ENCODE measurements at regions not wholly inside any gene's neighbourhood (a gene's known extent, or its start where the extent isn't known, plus 50 kb on each side); places are given as distances from the start of the nearest gene placed in this dataset.

GRCh38 chr13:76826527-76826926 is 59.7 kb downstream of the KCTD12 start:
- Histone ChIP-seq H3K4me1 (ENCODE audit: insufficient read depth, low read length) (no peaks in the 10 kb centered on the region), H3K9me3 (ENCODE audit: insufficient read depth, low read depth, low read length) (no peaks in the 10 kb centered on the region), H3K9ac (ENCODE audit: low read length) (no peak overlapping the region), H2AFZ (ENCODE audit: low read depth, low read length) (no peak overlapping the region), H3K79me2 (ENCODE audit: insufficient read depth, low read length) (no peaks in the 10 kb centered on the region), H4K20me1 (ENCODE audit: insufficient read depth, low read length) (no peaks in the 10 kb centered on the region), H3K27me3 (ENCODE audit: insufficient read depth, low read length) (no peaks in the 10 kb centered on the region), H3K27ac (ENCODE audit: low read depth, low read length) (no peak overlapping the region), H3K36me3 (ENCODE audit: insufficient read depth, low read length) (no peaks in the 10 kb centered on the region), H3K4me2 (ENCODE audit: low read length) (no peak overlapping the region), H3K4me3 (ENCODE audit: insufficient read depth, low read depth, low read length) (no peak overlapping the region)
- H3K27me3 Mint-ChIP-seq (ENCODE audit: low read depth, unreplicated experiment): peaks cover 17% of the 10 kb centered on the region
- H3K4me1 Mint-ChIP-seq (ENCODE audit: low read depth, unreplicated experiment): peaks cover 7% of the 10 kb centered on the region
- H3K4me3 Mint-ChIP-seq (ENCODE audit: unreplicated experiment): no peak overlapping the region
- no peaks in the 10 kb centered on the region for H3K36me3 Mint-ChIP-seq (ENCODE audit: low read depth, unreplicated experiment)
- FAIRE-seq (no peak), DNase-seq (ENCODE audit: low read depth) (no peak)
- H3K9me3 Mint-ChIP-seq (ENCODE audit: unreplicated experiment): no peaks in the 10 kb centered on the region
- H3K27ac Mint-ChIP-seq (ENCODE audit: unreplicated experiment): peak overlapping the region; percentile 28
- TF ChIP-seq EZH2 (IDR thresholded peaks at IDR 0.05; ENCODE audit: insufficient read depth, low read length): no peak
- TF ChIP-seq, protein P1, sequence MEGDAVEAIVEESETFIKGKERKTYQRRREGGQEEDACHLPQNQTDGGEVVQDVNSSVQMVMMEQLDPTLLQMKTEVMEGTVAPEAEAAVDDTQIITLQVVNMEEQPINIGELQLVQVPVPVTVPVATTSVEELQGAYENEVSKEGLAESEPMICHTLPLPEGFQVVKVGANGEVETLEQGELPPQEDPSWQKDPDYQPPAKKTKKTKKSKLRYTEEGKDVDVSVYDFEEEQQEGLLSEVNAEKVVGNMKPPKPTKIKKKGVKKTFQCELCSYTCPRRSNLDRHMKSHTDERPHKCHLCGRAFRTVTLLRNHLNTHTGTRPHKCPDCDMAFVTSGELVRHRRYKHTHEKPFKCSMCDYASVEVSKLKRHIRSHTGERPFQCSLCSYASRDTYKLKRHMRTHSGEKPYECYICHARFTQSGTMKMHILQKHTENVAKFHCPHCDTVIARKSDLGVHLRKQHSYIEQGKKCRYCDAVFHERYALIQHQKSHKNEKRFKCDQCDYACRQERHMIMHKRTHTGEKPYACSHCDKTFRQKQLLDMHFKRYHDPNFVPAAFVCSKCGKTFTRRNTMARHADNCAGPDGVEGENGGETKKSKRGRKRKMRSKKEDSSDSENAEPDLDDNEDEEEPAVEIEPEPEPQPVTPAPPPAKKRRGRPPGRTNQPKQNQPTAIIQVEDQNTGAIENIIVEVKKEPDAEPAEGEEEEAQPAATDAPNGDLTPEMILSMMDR (IDR thresholded peaks at IDR 0.05; ENCODE audit: insufficient read depth, low read depth, low read length): no peak

GRCh38 chr13:76825430-76825829 is 60.8 kb downstream of the KCTD12 start:
- H3K4me3 ChIP-seq (ENCODE audit: insufficient read depth, low read depth, low read length): no peak overlapping the region
- no peaks in the 10 kb centered on the region for H3K9me3 ChIP-seq (ENCODE audit: insufficient read depth, low read depth, low read length)
- H3K4me1 ChIP-seq (ENCODE audit: insufficient read depth, low read length): no peaks in the 10 kb centered on the region
- H3K27me3 ChIP-seq (ENCODE audit: insufficient read depth, low read length): no peaks in the 10 kb centered on the region
- H3K27ac Mint-ChIP-seq (ENCODE audit: unreplicated experiment): peak overlapping the region; percentile 4
- no peaks in the 10 kb centered on the region for H4K20me1 ChIP-seq (ENCODE audit: insufficient read depth, low read length)
- H3K36me3 Mint-ChIP-seq (ENCODE audit: low read depth, unreplicated experiment): no peaks in the 10 kb centered on the region
- no peak overlapping the region for H3K27ac ChIP-seq (ENCODE audit: low read depth, low read length)
- H3K9ac ChIP-seq (ENCODE audit: low read length): no peak overlapping the region
- H3K79me2 ChIP-seq (ENCODE audit: insufficient read depth, low read length): no peaks in the 10 kb centered on the region
- FAIRE-seq (no peak), DNase-seq (ENCODE audit: low read depth) (peak; percentile 4)
- no peak for TF ChIP-seq EZH2 (IDR thresholded peaks at IDR 0.05; ENCODE audit: insufficient read depth, low read length)
- TF ChIP-seq, protein P1 (IDR thresholded peaks at IDR 0.05; ENCODE audit: insufficient read depth, low read depth, low read length): no peak
- H3K4me3 Mint-ChIP-seq (ENCODE audit: unreplicated experiment): no peak overlapping the region
- peaks cover 9% of the 10 kb centered on the region for H3K27me3 Mint-ChIP-seq (ENCODE audit: low read depth, unreplicated experiment)
- no peak overlapping the region for H3K4me2 ChIP-seq (ENCODE audit: low read length)
- H3K4me1 Mint-ChIP-seq (ENCODE audit: low read depth, unreplicated experiment): peaks cover 7% of the 10 kb centered on the region
- peaks cover 4% of the 10 kb centered on the region for H3K9me3 Mint-ChIP-seq (ENCODE audit: unreplicated experiment)
- H2AFZ ChIP-seq (ENCODE audit: low read depth, low read length): no peak overlapping the region
- H3K36me3 ChIP-seq (ENCODE audit: insufficient read depth, low read length): no peaks in the 10 kb centered on the region

DNA sequence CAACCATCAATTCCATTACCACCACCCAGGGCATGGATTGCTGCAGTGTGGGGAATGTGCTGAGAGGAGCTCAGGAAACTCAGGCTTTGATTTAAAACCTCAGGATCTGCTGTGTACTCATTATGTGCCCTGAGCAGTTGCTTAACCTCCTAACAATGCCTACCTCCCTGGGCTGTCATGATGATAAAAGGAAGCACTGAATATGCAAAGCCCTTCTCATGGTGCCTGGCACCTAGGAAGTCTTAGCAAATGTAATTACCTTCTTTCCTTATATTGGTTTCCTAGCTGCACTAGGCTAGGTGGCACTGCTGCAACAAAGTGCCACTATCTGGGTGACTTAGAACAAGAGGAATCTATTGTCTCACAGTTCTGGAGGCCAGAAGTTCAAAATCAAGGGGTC is 62.2 kb downstream of the KCTD12 start:
- no peak overlapping the region for H2AFZ ChIP-seq (ENCODE audit: low read depth, low read length)
- no peaks in the 10 kb centered on the region for H3K27me3 ChIP-seq (ENCODE audit: insufficient read depth, low read length)
- no peak overlapping the region for H3K27ac ChIP-seq (ENCODE audit: low read depth, low read length)
- H3K4me2 ChIP-seq (ENCODE audit: low read length): no peak overlapping the region
- H3K36me3 Mint-ChIP-seq (ENCODE audit: low read depth, unreplicated experiment): no peaks in the 10 kb centered on the region
- DNase-seq (ENCODE audit: low read depth) (no peak), FAIRE-seq (no peak)
- no peak overlapping the region for H3K9ac ChIP-seq (ENCODE audit: low read length)
- H3K27ac Mint-ChIP-seq (ENCODE audit: unreplicated experiment): no peak overlapping the region
- peaks cover 4% of the 10 kb centered on the region for H3K9me3 Mint-ChIP-seq (ENCODE audit: unreplicated experiment)
- H3K9me3 ChIP-seq (ENCODE audit: insufficient read depth, low read depth, low read length): no peaks in the 10 kb centered on the region
- H4K20me1 ChIP-seq (ENCODE audit: insufficient read depth, low read length): no peaks in the 10 kb centered on the region
- TF ChIP-seq, protein P1 (IDR thresholded peaks at IDR 0.05; ENCODE audit: insufficient read depth, low read depth, low read length): no peak
- no peak for TF ChIP-seq EZH2 (IDR thresholded peaks at IDR 0.05; ENCODE audit: insufficient read depth, low read length)
- H3K36me3 ChIP-seq (ENCODE audit: insufficient read depth, low read length): no peaks in the 10 kb centered on the region
- H3K4me1 ChIP-seq (ENCODE audit: insufficient read depth, low read length): no peaks in the 10 kb centered on the region
- H3K27me3 Mint-ChIP-seq (ENCODE audit: low read depth, unreplicated experiment): peaks cover 8% of the 10 kb centered on the region
- no peak overlapping the region for H3K4me3 Mint-ChIP-seq (ENCODE audit: unreplicated experiment)
- no peaks in the 10 kb centered on the region for H3K79me2 ChIP-seq (ENCODE audit: insufficient read depth, low read length)
- peaks cover 7% of the 10 kb centered on the region for H3K4me1 Mint-ChIP-seq (ENCODE audit: low read depth, unreplicated experiment)
- H3K4me3 ChIP-seq (ENCODE audit: insufficient read depth, low read depth, low read length): no peak overlapping the region
